ENCODE measurements at regions not wholly inside any gene's neighbourhood (a gene's known extent, or its start where the extent isn't known, plus 50 kb on each side); places are given as distances from the start of the nearest gene placed in this dataset.

- Mint-ChIP-seq H3K27ac (no peak overlapping the region), H3K4me1 (ENCODE audit: unreplicated experiment) (peaks cover 40% of the 10 kb centered on the region), H3K27me3 (no peaks in the 10 kb centered on the region), H3K36me3 (no peaks in the 10 kb centered on the region), H3K9me3 (no peaks in the 10 kb centered on the region), H3K4me3 (no peak overlapping the region)
- no peak for DNase-seq (ENCODE audit: extremely low spot score, unreplicated experiment)
- no peak for TF ChIP-seq CTCF (conservative IDR thresholded peaks at IDR 0.05)
Measured at GRCh38 chr1:229107304-229107815, 163.6 kb upstream of the RAB4A start.

DNA sequence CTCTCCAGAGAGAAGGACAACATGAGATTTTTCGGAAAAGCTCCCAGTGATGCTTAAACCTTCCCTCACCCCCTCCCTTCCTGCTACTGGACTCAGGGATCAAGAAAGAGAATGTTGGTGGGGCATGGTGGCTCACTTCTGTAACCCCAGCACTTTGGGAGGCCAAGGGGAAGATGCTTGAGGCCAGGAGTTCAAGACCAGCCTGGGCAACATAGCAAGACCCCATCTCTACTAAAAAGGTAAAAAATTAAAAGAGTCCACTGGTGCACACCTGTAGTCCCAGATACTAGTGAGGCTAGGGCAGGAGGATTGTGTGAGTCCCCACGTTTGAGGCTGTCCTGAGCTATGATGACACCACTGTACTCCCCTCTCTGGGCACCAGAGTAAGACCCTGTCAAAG is 162.9 kb upstream of the RAB4A start:
- no peaks in the 10 kb centered on the region for H3K27me3 Mint-ChIP-seq
- TF ChIP-seq CTCF (conservative IDR thresholded peaks at IDR 0.05), result no peak
- H3K27ac Mint-ChIP-seq, result peak overlapping the region; percentile 54
- no peaks in the 10 kb centered on the region for H3K9me3 Mint-ChIP-seq
- DNase-seq (ENCODE audit: extremely low spot score, unreplicated experiment), result no peak
- H3K4me3 Mint-ChIP-seq, result no peak overlapping the region
- peaks cover 34% of the 10 kb centered on the region for H3K4me1 Mint-ChIP-seq (ENCODE audit: unreplicated experiment)
- no peaks in the 10 kb centered on the region for H3K36me3 Mint-ChIP-seq

DNA sequence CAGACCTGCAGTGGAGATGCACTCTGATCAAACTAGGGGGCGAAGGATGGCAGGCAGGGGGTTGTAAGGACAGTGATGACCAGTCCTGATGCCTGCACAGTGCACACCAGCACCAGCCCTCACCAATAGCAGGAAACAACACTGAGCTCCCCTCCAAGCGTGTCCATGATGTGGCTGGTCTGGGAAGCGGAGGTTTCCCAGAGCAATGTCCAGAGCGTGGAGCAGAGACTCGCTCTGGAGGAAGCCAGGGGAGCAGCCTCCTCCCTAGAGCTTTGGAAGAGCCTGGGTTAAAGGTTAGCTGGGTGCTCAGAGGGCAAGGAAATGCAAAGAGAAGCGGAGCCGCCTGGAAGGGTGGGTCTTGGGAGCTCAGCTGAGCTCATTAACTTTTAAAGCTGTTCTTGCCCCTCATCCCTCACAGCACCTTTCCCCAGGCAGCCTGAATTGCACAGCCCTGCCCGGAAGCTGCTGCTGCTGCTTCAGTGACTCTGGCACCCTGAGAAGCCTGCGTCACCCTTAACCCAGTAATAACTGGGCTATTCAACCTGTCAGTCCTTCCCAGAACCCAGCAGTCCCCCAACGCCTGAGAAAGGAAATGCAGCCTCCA is 162.2 kb upstream of the RAB4A start:
- no peaks in the 10 kb centered on the region for H3K36me3 Mint-ChIP-seq
- H3K4me1 Mint-ChIP-seq (ENCODE audit: unreplicated experiment), result peaks cover 36% of the 10 kb centered on the region
- no peaks in the 10 kb centered on the region for H3K27me3 Mint-ChIP-seq
- no peaks in the 10 kb centered on the region for H3K9me3 Mint-ChIP-seq
- DNase-seq (ENCODE audit: extremely low spot score, unreplicated experiment), result no peak
- H3K27ac Mint-ChIP-seq, result peak overlapping the region; percentile 54
- peak; percentile 28 for TF ChIP-seq CTCF (conservative IDR thresholded peaks at IDR 0.05)
- no peak overlapping the region for H3K4me3 Mint-ChIP-seq

- no peak for DNase-seq (ENCODE audit: extremely low spot score, unreplicated experiment)
- H3K27me3 Mint-ChIP-seq, result no peaks in the 10 kb centered on the region
- no peak overlapping the region for H3K27ac Mint-ChIP-seq
- no peaks in the 10 kb centered on the region for H3K36me3 Mint-ChIP-seq
- no peak overlapping the region for H3K4me3 Mint-ChIP-seq
- H3K9me3 Mint-ChIP-seq, result no peaks in the 10 kb centered on the region
- no peak for TF ChIP-seq CTCF (conservative IDR thresholded peaks at IDR 0.05)
- H3K4me1 Mint-ChIP-seq (ENCODE audit: unreplicated experiment), result peaks cover 42% of the 10 kb centered on the region
Measured at GRCh38 chr1:229109320-229109761, 161.6 kb upstream of the RAB4A start.

DNA sequence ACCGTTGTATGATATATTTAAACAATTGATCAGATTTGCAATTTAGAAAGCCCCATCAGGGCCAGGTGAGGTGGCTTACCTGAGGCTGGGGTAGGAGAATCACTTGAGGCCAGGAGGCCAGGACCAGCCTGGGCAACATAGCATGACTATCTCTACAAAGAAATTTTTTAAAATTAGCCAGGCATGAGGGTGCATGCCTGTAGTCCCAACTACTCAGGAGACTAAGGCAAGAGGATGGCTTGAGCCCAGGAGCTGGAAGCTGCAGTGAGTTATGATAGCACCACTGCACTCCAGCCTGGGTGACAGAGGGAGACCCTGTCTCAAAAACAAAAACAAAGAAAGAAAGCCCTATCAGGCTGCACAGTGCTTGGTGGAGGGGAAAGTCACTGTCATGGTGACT is 159.9 kb upstream of the RAB4A start:
- no peaks in the 10 kb centered on the region for H3K27me3 Mint-ChIP-seq
- H3K36me3 Mint-ChIP-seq, result no peaks in the 10 kb centered on the region
- no peaks in the 10 kb centered on the region for H3K9me3 Mint-ChIP-seq
- H3K4me1 Mint-ChIP-seq (ENCODE audit: unreplicated experiment), result peaks cover 53% of the 10 kb centered on the region
- TF ChIP-seq CTCF (conservative IDR thresholded peaks at IDR 0.05), result no peak
- no peak for DNase-seq (ENCODE audit: extremely low spot score, unreplicated experiment)
- no peak overlapping the region for H3K27ac Mint-ChIP-seq
- H3K4me3 Mint-ChIP-seq, result no peak overlapping the region

Data from type B pancreatic cell (in vitro differentiated cells).